ENCODE measurements at regions not wholly inside any gene's neighbourhood (a gene's known extent, or its start where the extent isn't known, plus 50 kb on each side); places are given as distances from the start of the nearest gene placed in this dataset.

DNA sequence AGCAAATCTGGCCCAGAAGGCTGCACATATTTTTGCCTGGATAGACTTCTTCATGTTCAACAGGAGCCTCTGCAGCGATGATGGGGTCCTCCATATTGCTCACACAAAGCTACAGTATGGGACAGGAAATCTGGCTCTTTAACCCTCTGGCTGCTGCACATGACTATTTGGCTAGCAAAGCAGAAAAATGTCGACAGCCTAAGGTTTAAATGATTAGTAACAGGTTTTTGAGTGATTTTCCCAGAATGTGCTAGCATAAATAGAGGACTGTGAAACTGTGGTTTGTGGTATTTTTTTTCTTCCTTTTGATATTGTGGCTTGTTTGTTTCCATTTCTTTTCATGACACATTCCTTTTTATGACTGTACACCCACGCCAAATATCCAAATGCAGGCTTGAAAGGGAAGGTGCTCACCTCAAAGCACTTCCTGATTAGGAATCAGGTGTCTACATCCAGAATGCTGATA lies 120.2 kb upstream of the GK2 start:
- H3K4me1 ChIP-seq (ENCODE audit: control insufficient read depth, extremely low read depth, insufficient read depth, low read length): no peaks in the 10 kb centered on the region
- no peak overlapping the region for H3K4me2 ChIP-seq (ENCODE audit: extremely low read depth, insufficient read depth, low read length)
- H2AFZ ChIP-seq (ENCODE audit: low read length): no peak overlapping the region
- H4K20me1 ChIP-seq (ENCODE audit: control insufficient read depth, extremely low read depth, insufficient read depth, low read length): no peaks in the 10 kb centered on the region
- no peaks in the 10 kb centered on the region for H3K27me3 ChIP-seq (ENCODE audit: control insufficient read depth, insufficient read depth, low read length)
- DNase-seq (ENCODE audit: low read depth in 2 of 2): peak in 1 of 2 donors; percentile 61
- no peaks in the 10 kb centered on the region for H3K9me3 ChIP-seq (ENCODE audit: control insufficient read depth, insufficient read depth, low read depth, low read length)
- no peak overlapping the region for H3K27ac ChIP-seq (ENCODE audit: insufficient read depth, low read length)
- TF ChIP-seq EZH2 (IDR thresholded peaks at IDR 0.05; ENCODE audit: low read length, missing control alignments): no peak
- TF ChIP-seq, protein P1, sequence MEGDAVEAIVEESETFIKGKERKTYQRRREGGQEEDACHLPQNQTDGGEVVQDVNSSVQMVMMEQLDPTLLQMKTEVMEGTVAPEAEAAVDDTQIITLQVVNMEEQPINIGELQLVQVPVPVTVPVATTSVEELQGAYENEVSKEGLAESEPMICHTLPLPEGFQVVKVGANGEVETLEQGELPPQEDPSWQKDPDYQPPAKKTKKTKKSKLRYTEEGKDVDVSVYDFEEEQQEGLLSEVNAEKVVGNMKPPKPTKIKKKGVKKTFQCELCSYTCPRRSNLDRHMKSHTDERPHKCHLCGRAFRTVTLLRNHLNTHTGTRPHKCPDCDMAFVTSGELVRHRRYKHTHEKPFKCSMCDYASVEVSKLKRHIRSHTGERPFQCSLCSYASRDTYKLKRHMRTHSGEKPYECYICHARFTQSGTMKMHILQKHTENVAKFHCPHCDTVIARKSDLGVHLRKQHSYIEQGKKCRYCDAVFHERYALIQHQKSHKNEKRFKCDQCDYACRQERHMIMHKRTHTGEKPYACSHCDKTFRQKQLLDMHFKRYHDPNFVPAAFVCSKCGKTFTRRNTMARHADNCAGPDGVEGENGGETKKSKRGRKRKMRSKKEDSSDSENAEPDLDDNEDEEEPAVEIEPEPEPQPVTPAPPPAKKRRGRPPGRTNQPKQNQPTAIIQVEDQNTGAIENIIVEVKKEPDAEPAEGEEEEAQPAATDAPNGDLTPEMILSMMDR (conservative IDR thresholded peaks at IDR 0.05 in 1 of 2, IDR thresholded peaks at IDR 0.05 in 1 of 2; ENCODE audit: low read depth in 1 of 2, low read length in 2 of 2): no peak
- no peak overlapping the region for H3K4me3 ChIP-seq (replicated peaks in 1 of 4; ENCODE audit: control extremely low read depth in 1 of 4, insufficient read depth in 1 of 4, low read depth in 3 of 4, low read length in 4 of 4)
- H3K36me3 ChIP-seq (ENCODE audit: control insufficient read depth, insufficient read depth, low read length): no peaks in the 10 kb centered on the region
- no peak overlapping the region for H3K9ac ChIP-seq (ENCODE audit: insufficient read depth, low read length)
- no peaks in the 10 kb centered on the region for H3K79me2 ChIP-seq (ENCODE audit: control insufficient read depth, insufficient read depth, low read length)

DNA sequence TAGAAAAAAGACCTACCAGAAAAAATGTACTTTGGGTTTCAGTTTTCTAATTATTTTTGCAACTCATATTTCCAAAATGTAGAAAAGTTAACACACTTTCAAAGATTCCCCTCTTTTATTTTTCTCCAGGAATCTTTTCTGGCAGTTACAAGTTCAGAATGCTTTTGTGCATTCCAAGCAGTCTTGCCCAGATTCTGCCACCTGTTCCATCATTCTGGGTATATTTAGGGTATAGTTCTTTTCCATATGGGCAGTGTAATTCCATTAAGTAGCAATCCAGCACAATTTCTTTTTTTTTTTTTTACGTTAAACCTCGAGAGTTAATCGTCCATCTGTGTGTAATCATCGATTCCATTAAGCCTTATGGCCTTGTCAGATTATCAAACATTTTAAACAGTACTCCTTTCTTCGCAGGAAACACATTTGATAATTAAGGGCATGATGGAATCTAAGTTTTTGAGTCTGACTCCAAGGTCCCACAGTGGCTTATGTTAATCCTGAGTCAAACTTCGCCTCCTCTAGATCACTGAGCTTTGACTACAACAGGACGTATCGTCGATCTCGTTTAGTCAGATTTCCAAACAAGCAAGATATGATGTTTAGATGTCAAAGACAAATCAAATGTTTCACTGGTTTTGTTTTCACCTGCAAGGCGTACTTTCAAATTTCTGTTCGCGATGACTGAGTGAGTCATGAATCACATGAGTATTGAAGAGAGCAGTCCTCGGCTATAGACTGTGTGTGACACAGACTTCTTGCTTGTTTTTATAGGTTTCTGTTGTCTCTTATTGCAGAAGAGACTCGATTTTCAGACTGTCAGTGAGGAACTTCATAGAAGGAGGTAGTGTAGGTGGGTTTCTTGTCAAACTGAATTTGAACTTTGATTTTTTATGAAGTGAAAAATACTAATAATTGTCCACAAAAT lies 118.9 kb upstream of the GK2 start:
- TF ChIP-seq, protein P1 (conservative IDR thresholded peaks at IDR 0.05 in 1 of 2, IDR thresholded peaks at IDR 0.05 in 1 of 2; ENCODE audit: low read depth in 1 of 2, low read length in 2 of 2): no peak
- TF ChIP-seq EZH2 (IDR thresholded peaks at IDR 0.05; ENCODE audit: low read length, missing control alignments): no peak

DNA sequence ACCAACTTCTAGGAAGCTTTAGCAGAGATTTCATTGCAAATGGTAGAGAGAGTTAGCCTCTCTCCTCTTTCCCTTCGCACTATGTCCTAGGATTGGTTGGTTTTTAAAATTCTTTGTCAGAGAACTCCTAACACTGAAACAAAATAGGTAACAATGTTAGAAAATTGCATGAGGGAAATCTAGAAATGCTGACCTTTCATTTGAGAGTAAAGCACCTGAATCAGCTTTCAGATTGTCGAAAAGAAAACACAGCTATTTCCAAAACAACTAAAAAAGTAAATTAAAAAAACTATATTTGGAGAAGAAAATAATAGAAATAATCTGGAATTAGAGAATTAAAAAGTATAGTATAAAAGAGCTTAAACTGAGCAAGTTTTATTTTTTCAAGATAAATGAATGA lies 108.1 kb upstream of the GK2 start:
- no peaks in the 10 kb centered on the region for H3K4me1 ChIP-seq (ENCODE audit: control insufficient read depth, extremely low read depth, insufficient read depth, low read length)
- no peak overlapping the region for H3K27ac ChIP-seq (ENCODE audit: insufficient read depth, low read length)
- H3K9ac ChIP-seq (ENCODE audit: insufficient read depth, low read length): no peak overlapping the region
- no peak overlapping the region for H3K4me2 ChIP-seq (ENCODE audit: extremely low read depth, insufficient read depth, low read length)
- H4K20me1 ChIP-seq (ENCODE audit: control insufficient read depth, extremely low read depth, insufficient read depth, low read length): no peaks in the 10 kb centered on the region
- TF ChIP-seq, protein P1 (conservative IDR thresholded peaks at IDR 0.05 in 1 of 2, IDR thresholded peaks at IDR 0.05 in 1 of 2; ENCODE audit: low read depth in 1 of 2, low read length in 2 of 2): no peak
- TF ChIP-seq EZH2 (IDR thresholded peaks at IDR 0.05; ENCODE audit: low read length, missing control alignments): no peak
- no peak overlapping the region for H2AFZ ChIP-seq (ENCODE audit: low read length)
- DNase-seq (ENCODE audit: low read depth in 2 of 2): no peak
- no peaks in the 10 kb centered on the region for H3K36me3 ChIP-seq (ENCODE audit: control insufficient read depth, insufficient read depth, low read length)
- H3K4me3 ChIP-seq (replicated peaks in 1 of 4; ENCODE audit: control extremely low read depth in 1 of 4, insufficient read depth in 1 of 4, low read depth in 3 of 4, low read length in 4 of 4): no peak overlapping the region
- no peaks in the 10 kb centered on the region for H3K79me2 ChIP-seq (ENCODE audit: control insufficient read depth, insufficient read depth, low read length)
- H3K9me3 ChIP-seq (ENCODE audit: control insufficient read depth, insufficient read depth, low read depth, low read length): no peaks in the 10 kb centered on the region
- no peaks in the 10 kb centered on the region for H3K27me3 ChIP-seq (ENCODE audit: control insufficient read depth, insufficient read depth, low read length)

More for the DNA sequence above, 118.9 kb upstream of the GK2 start:
- no peak overlapping the region for H3K4me3 ChIP-seq (replicated peaks in 1 of 4; ENCODE audit: control extremely low read depth in 1 of 4, insufficient read depth in 1 of 4, low read depth in 3 of 4, low read length in 4 of 4)
- no peaks in the 10 kb centered on the region for H3K9me3 ChIP-seq (ENCODE audit: control insufficient read depth, insufficient read depth, low read depth, low read length)
- H3K36me3 ChIP-seq (ENCODE audit: control insufficient read depth, insufficient read depth, low read length): no peaks in the 10 kb centered on the region
- H3K79me2 ChIP-seq (ENCODE audit: control insufficient read depth, insufficient read depth, low read length): no peaks in the 10 kb centered on the region
- H3K4me1 ChIP-seq (ENCODE audit: control insufficient read depth, extremely low read depth, insufficient read depth, low read length): no peaks in the 10 kb centered on the region
- H3K4me2 ChIP-seq (ENCODE audit: extremely low read depth, insufficient read depth, low read length): no peak overlapping the region
- H2AFZ ChIP-seq (ENCODE audit: low read length): no peak overlapping the region
- H3K9ac ChIP-seq (ENCODE audit: insufficient read depth, low read length): no peak overlapping the region
- DNase-seq (ENCODE audit: low read depth in 2 of 2): no peak
- no peaks in the 10 kb centered on the region for H4K20me1 ChIP-seq (ENCODE audit: control insufficient read depth, extremely low read depth, insufficient read depth, low read length)
- H3K27ac ChIP-seq (ENCODE audit: insufficient read depth, low read length): no peak overlapping the region
- H3K27me3 ChIP-seq (ENCODE audit: control insufficient read depth, insufficient read depth, low read length): no peaks in the 10 kb centered on the region
